SK-N-MC (cell line): ENCODE measurements at regions not wholly inside any gene's neighbourhood (a gene's known extent, or its start where the extent isn't known, plus 50 kb on each side); places are given as distances from the start of the nearest gene placed in this dataset.

Source experiments
- EZH2 ChIP-seq: fragments of 200-600 bp; sonication (generic); IDR thresholded peaks from one replicate; pipeline ENCODE4 v1.6.1; 2017; ENCODE audit warnings: antibody characterized with exemption
- FOXP2 ChIP-seq: optimal IDR thresholded peaks from 2 replicates; pipeline ENCODE3; 2011; ENCODE audit warnings: mild to moderate bottlenecking, moderate library complexity; ENCODE audit not compliant: insufficient read depth; ENCODE audit errors: extremely low read length, control extremely low read depth
- POLR2AphosphoS5 ChIP-seq: IDR thresholded peaks from 2 replicates; pipeline ENCODE4 v1.6.1; 2012; ENCODE audit warnings: mild to moderate bottlenecking, low read depth, low read length, borderline replicate concordance

GRCh38 chr18:70840649-70841048 lies 551.8 kb downstream of the SOCS6 start:
- TF ChIP-seq POLR2AphosphoS5 (no peak), EZH2 (no peak), FOXP2 (no peak)
